ENCODE measurements at regions not wholly inside any gene's neighbourhood (a gene's known extent, or its start where the extent isn't known, plus 50 kb on each side); places are given as distances from the start of the nearest gene placed in this dataset.

- TF ChIP-seq CTCF (IDR thresholded peaks at IDR 0.05), result no peak
- TF ChIP-seq POLR2A (IDR thresholded peaks at IDR 0.05), result no peak
Observed at GRCh38 chr2:10193276-10193795, 70.8 kb downstream of the RRM2 start.
